Uterus (tissue), 3 donors: ENCODE measurements at regions not wholly inside any gene's neighbourhood (a gene's known extent, or its start where the extent isn't known, plus 50 kb on each side); places are given as distances from the start of the nearest gene placed in this dataset.

ENCODE experiments used
- DNase-seq, 2 donors: peaks; one replicate each; pipeline ENCODE4 v3.0.0-alpha.2; 2019 to 2020
- H3K27ac ChIP-seq, 2 donors: fragments of 200-600 bp; sonication (generic); 1 replicate in 1 of 2; 2 replicates in 1 of 2; pipeline ENCODE4 v1.5.1; 2016 to 2018
- H3K27me3 ChIP-seq, 2 donors: fragments of 200-600 bp; sonication (generic); one replicate each; pipeline ENCODE4 v1.5.1; 2018 to 2019; ENCODE audit warnings: control low read depth in 1 of 2
- H3K36me3 ChIP-seq, 2 donors: fragments of 200-600 bp; sonication (generic); one replicate each; pipeline ENCODE4 v1.5.1; 2019; ENCODE audit warnings: control low read depth in 1 of 2
- H3K4me1 ChIP-seq, 2 donors: fragments of 200-600 bp; sonication (generic); one replicate each; pipeline ENCODE4 v1.5.1; 2018 to 2019; ENCODE audit warnings: control low read depth in 1 of 2
- H3K4me3 ChIP-seq, 2 donors: fragments of 200-600 bp; sonication (generic); 1 replicate in 1 of 2; 2 replicates in 1 of 2; pipeline ENCODE4 v1.5.1; 2018 to 2019; ENCODE audit warnings: mild to moderate bottlenecking in 1 of 2
- H3K9me3 ChIP-seq, 2 donors: fragments of 200-600 bp; sonication (generic); one replicate each; pipeline ENCODE4 v1.5.1; 2019; ENCODE audit warnings: control low read depth in 1 of 2
- POLR2A ChIP-seq, 2 donors: fragments of 450-650 bp; IDR thresholded peaks; one replicate each; pipeline ENCODE4 v1.6.1; 2016; ENCODE audit warnings: antibody characterized with exemption in 2 of 2, mild to moderate bottlenecking in 1 of 2, moderate library complexity in 1 of 2
- intact Hi-C: fragments of 100-400 bp; cut with DNase I; formaldehyde crosslinking; loops from one replicate; pipeline ENCODE4 v1.15.1; 2023; ENCODE audit warnings: low total_unique reads
- TF ChIP-seq, protein P1 (sequence below), 4 experiments: fragments of 200-600 bp in 2 of 4; fragments of 450-650 bp in 2 of 4; sonication (generic) in 2 of 4; IDR thresholded peaks; one replicate each; pipeline ENCODE4 v1.5.1; 2016 to 2019; ENCODE audit warnings: antibody characterized with exemption in 4 of 4, mild to moderate bottlenecking in 2 of 4, moderate library complexity in 1 of 4
- donor health status: DM: yes; HTN: yes; CAD: no.

DNA sequence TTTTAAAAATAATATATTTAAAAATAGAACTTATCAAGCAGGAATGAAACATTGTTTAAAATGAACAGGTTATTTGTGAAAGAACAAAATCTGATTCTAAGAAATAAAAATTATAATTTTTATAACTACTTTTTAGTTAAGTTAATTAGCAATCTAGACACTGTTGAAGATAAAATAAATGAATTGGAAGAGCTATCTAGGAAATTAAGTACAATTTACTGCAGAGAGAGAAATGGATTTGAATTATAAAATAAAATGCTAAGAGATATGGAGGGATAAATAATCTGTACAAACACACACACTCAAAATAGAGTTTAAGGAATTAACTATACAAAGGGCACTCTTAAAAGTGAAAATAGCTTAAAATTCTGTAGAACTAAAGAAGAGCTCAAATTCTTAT lies 1123.1 kb downstream of the PLA2G4A start:
- H3K27ac ChIP-seq, result no peak overlapping the region
- H3K4me1 ChIP-seq, result no peaks in the 10 kb centered on the region
- H3K4me3 ChIP-seq, result no peak overlapping the region
- intact Hi-C loops, result no loop called here
- TF ChIP-seq, protein P1, sequence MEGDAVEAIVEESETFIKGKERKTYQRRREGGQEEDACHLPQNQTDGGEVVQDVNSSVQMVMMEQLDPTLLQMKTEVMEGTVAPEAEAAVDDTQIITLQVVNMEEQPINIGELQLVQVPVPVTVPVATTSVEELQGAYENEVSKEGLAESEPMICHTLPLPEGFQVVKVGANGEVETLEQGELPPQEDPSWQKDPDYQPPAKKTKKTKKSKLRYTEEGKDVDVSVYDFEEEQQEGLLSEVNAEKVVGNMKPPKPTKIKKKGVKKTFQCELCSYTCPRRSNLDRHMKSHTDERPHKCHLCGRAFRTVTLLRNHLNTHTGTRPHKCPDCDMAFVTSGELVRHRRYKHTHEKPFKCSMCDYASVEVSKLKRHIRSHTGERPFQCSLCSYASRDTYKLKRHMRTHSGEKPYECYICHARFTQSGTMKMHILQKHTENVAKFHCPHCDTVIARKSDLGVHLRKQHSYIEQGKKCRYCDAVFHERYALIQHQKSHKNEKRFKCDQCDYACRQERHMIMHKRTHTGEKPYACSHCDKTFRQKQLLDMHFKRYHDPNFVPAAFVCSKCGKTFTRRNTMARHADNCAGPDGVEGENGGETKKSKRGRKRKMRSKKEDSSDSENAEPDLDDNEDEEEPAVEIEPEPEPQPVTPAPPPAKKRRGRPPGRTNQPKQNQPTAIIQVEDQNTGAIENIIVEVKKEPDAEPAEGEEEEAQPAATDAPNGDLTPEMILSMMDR (IDR thresholded peaks at IDR 0.05), result no peak
- TF ChIP-seq POLR2A (IDR thresholded peaks at IDR 0.05), result no peak
- DNase-seq, result no peak
- H3K27me3 ChIP-seq, result no peaks in the 10 kb centered on the region
- no peaks in the 10 kb centered on the region for H3K9me3 ChIP-seq
- H3K36me3 ChIP-seq, result no peaks in the 10 kb centered on the region

DNA sequence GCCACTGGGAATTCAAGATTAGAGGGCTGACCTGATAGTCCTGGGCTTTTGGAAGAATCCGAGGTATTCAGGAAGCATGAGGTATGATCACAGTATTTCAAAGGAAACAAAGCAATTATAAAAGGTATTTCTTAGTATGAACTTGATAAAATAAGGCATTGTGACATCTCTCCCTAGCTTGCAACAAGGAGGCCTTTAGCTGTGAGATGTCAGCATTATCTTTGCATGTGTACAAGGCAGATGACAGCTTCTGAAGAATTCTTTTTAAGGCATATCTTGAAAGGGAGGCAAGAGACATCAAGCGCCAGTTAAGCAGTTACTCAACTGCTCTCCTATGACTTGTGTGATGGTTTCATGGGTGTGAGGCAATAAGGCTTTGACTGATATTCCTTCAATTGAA lies 1123.7 kb downstream of the PLA2G4A start:
- no peaks in the 10 kb centered on the region for H3K4me1 ChIP-seq
- intact Hi-C loops, result no loop called here
- no peaks in the 10 kb centered on the region for H3K36me3 ChIP-seq
- no peak for DNase-seq
- TF ChIP-seq, protein P1 (IDR thresholded peaks at IDR 0.05), result no peak
- no peak for TF ChIP-seq POLR2A (IDR thresholded peaks at IDR 0.05)
- no peaks in the 10 kb centered on the region for H3K27me3 ChIP-seq
- no peak overlapping the region for H3K4me3 ChIP-seq
- no peak overlapping the region for H3K27ac ChIP-seq
- no peaks in the 10 kb centered on the region for H3K9me3 ChIP-seq

DNA sequence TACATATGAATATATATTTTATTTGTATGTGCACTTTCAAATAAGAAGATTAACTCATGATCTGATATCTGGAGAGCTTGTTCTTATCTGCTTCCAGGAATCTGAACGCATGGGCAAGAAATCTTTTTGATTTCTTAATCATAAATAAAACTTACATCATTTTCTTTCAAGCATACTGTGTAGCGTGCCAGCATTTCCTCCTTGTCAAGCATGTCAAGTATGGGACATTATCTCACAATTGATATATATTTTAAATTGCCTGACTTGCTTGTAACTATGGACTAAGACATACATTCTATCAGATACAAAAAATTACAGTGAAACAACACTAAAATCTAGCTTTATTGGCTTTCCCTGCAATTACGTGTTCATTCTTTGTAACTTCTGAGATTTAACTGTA lies 1128.2 kb downstream of the PLA2G4A start:
- Histone ChIP-seq H3K4me1 (no peaks in the 10 kb centered on the region), H3K36me3 (no peaks in the 10 kb centered on the region), H3K9me3 (no peaks in the 10 kb centered on the region), H3K27ac (no peak overlapping the region), H3K27me3 (no peaks in the 10 kb centered on the region), H3K4me3 (no peak overlapping the region)
- intact Hi-C loops, result no loop called here
- no peak for TF ChIP-seq POLR2A (IDR thresholded peaks at IDR 0.05)
- TF ChIP-seq, protein P1 (IDR thresholded peaks at IDR 0.05), result no peak
- no peak for DNase-seq

DNA sequence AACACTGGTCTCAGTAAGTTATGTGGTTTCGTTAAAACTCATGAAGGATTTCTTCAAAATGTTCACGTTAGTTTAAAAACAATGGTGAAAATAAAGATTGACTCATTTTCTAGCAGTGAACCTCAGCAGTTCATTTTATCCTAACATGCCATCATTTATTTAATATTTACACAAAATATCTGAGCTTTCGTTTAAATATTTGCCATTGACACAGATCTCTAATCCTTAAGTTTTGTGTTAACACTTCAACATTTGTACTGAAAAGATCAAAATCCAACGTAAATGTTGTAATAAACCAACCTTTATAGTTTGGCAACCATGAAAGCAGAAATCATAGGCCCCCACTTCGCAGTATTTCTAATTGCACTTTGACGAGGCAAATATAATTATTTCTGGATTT lies 1129.5 kb downstream of the PLA2G4A start:
- intact Hi-C loops, result no loop called here
- TF ChIP-seq POLR2A (IDR thresholded peaks at IDR 0.05), result no peak
- TF ChIP-seq, protein P1 (IDR thresholded peaks at IDR 0.05), result no peak
- H3K36me3 ChIP-seq, result no peaks in the 10 kb centered on the region
- no peak overlapping the region for H3K4me3 ChIP-seq
- H3K9me3 ChIP-seq, result no peaks in the 10 kb centered on the region
- H3K27me3 ChIP-seq, result no peaks in the 10 kb centered on the region
- DNase-seq, result no peak
- H3K4me1 ChIP-seq, result no peaks in the 10 kb centered on the region
- no peak overlapping the region for H3K27ac ChIP-seq

DNA sequence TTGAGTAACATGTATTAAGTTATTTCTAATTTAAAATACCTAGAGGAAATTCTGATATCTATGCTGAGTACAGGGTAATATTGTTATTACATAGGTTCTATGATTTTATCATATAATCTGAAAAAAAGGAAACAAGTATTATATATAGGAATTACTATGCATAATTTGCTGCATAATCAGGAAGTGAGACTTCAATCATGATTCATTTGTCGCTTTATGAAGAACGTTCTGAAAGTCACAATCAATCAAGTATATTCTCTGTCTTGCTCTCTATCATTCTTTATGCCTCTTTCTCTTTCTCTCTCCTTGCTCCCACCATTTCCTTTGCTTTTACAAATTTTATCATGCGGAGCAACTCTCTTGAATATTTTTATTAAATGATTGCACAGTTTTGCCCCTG lies 1130.3 kb downstream of the PLA2G4A start:
- TF ChIP-seq POLR2A (IDR thresholded peaks at IDR 0.05), result no peak
- TF ChIP-seq, protein P1 (IDR thresholded peaks at IDR 0.05), result no peak
- H3K9me3 ChIP-seq, result no peaks in the 10 kb centered on the region
- no peak overlapping the region for H3K27ac ChIP-seq
- no peaks in the 10 kb centered on the region for H3K4me1 ChIP-seq
- DNase-seq, result no peak
- no peaks in the 10 kb centered on the region for H3K27me3 ChIP-seq
- no peaks in the 10 kb centered on the region for H3K36me3 ChIP-seq
- H3K4me3 ChIP-seq, result no peak overlapping the region
- intact Hi-C loops, result no loop called here
